G401 (cell line): ENCODE measurements at regions not wholly inside any gene's neighbourhood (a gene's known extent, or its start where the extent isn't known, plus 50 kb on each side); places are given as distances from the start of the nearest gene placed in this dataset.
"Not testable (repeated sequence)": the region's sequence is repeated elsewhere in the genome, so short reads cannot be mapped to it uniquely, and the experiment has no call there.

Experiments used
- DNase-seq: peaks from one replicate; pipeline ENCODE4 v3.0.0-alpha.2; 2015; ENCODE audit warnings: low spot score
- in situ Hi-C: cut with HindIII; loops from 2 replicates; pipeline ENCODE4 v1.10.0; 2016; ENCODE audit warnings: low sequenced_read_pairs, mixed read lengths

GRCh38 chr15:91356083-91356482 lies 256.0 kb downstream of the SV2B start:
- no peak for DNase-seq
- in situ Hi-C loops, result no loop called here

GRCh38 chr15:91357011-91357410 lies 257.0 kb downstream of the SV2B start:
- DNase-seq, result no peak
- in situ Hi-C loops, result no loop called here

DNA sequence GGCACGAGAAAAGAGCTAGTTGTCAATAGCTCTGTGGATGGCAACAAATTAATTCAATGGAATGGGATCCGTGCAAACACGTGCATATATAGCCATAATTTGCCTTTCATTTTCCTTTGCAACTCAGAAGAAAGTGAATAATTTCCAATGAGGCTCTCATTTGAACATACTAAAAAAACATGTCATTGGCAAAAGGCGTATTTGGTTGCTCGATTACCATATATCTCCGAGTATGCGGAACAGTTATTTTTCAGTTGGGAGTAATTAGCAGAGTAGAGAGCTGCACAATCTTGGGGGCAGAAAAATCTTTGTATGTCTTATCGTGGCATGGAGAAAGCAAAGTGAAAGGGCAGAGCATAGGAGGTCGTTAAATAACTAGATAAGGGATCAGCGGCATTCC lies 257.4 kb downstream of the SV2B start:
- in situ Hi-C loops, result no loop called here

GRCh38 chr15:91358405-91358804 lies 258.3 kb downstream of the SV2B start:
- in situ Hi-C loops, result no loop called here
- no peak for DNase-seq

More for the DNA sequence above, 257.4 kb downstream of the SV2B start:
- no peak for DNase-seq

DNA sequence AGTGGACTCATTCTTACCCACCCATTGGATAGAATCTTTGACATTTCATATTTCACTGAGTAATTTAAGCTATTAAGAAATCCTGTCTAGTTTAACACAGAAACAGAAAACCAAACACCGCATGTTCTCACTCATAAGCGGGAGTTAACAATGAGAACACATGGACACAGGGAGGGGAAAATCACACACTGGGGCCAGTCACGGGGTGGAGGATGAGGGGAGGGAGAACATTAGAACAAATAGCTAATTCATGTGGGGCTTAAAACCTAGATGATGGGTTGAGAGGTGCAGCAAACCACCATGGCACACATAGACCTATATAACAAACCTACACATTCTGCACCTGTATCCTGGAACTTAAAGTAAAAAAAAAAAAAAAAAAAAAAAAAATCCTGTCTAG lies 261.6 kb downstream of the SV2B start:
- in situ Hi-C loops, DNase-seq: not testable (repeated sequence)

DNA sequence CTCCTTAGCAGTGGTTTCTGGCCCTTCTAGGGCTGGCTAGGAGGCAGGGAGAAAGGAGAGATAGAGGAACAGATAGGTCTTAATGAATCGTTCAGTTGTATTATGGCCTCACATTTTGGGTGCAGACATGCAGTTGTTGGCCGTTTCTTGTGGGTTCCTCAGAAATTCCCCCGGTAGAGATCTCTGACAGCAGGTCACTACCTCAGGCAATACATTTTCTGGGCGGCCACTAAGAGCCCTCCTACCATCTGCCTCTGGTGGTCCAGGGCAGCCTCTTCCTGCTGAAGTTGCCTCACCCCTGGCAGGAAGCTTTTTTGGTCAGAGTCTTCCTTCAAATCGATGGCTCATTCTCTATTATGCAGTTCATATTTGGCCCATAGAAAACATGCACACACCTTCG lies 266.1 kb downstream of the SV2B start:
- DNase-seq, result no peak
- in situ Hi-C loops, result no loop called here

GRCh38 chr15:91368611-91369010 lies 268.6 kb downstream of the SV2B start:
- in situ Hi-C loops, result no loop called here
- DNase-seq, result no peak

DNA sequence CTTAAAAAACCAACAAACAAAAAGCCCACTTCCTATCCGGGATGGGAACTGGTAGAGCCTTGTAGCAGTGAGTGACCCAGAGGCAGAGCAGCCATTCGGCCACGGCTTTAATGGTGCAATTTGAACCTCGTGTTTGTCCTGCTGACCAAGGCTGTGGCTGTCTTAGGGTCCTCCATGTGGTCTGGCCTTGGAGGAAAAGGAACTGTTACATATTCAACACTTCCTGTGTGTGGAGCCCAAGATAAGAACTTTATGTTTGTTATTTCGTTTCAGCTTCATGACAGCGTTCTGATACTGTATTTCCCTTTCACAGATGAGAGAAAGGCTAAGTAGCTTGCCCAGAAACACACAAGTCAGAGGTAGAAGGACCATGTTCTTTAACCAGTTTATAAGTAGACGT lies 269.8 kb downstream of the SV2B start:
- in situ Hi-C loops, result no loop called here
- DNase-seq, result no peak

DNA sequence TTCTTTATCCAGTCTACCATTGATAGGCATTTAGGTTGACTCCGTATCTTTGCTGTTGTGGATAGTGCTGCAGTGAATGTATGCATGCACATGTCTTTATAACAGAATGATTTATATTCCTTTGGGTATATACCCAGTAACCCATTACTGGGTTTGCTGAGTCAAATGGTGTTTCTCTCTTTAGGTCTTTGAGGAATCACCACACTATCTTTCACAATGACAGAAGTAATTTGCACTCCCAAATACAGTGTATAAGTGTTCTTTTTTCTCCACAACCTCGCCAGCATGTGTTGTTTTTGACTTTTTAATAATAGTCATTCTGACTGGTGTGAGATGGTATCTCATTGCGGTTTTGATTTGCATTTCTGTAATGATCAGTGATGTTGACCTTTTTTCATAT lies 271.3 kb downstream of the SV2B start:
- DNase-seq, in situ Hi-C loops: not testable (repeated sequence)

DNA sequence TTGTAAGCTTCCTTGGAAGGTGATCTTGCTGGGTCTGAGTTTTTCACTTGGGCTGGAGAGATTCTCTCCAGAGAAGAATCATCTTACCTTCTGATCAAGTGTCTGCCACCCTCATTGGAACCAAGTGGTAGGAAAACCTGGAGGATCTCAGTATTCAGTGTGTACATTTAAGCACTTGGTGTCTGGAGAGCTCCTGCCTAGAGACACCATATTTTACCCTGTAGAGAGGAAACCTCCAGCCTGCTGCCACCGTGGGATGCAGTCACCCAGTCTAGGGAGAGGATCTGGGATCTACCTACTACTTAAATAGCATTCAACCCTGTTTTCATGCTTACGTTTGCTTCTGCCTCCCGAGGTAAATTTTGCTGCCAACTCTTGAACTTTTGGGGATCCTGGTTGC lies 274.3 kb downstream of the SV2B start:
- in situ Hi-C loops, result no loop called here
- DNase-seq, result no peak

- DNase-seq, result no peak
These were observed 276.0 kb downstream of the SV2B start for GRCh38 chr15:91376038-91376437.

DNA sequence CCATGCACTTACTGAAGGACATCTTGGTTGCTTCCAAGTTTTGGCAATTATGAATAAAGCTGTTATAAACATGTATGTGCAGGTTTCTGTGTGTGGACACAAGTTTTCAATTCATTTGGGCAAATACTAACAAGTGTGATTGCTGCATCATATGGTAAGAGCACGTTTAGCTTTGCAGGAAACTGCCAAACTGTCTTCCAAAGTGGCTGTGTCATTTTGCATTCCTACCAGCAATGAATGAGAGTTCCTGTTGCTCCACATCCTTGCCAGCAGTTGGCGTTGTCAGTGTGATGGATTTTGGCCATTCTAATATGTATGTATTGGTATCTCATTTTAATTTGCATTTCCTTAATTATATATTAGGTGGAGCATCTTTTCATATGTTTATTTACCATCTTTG lies 280.1 kb downstream of the SV2B start:
- no peak for DNase-seq
- in situ Hi-C loops, result no loop called here

More at GRCh38 chr15:91376038-91376437, 276.0 kb downstream of the SV2B start:
- in situ Hi-C loops, result no loop called here

- in situ Hi-C loops, result no loop called here
- DNase-seq, result no peak
These were observed 283.5 kb downstream of the SV2B start for GRCh38 chr15:91383532-91383931.

DNA sequence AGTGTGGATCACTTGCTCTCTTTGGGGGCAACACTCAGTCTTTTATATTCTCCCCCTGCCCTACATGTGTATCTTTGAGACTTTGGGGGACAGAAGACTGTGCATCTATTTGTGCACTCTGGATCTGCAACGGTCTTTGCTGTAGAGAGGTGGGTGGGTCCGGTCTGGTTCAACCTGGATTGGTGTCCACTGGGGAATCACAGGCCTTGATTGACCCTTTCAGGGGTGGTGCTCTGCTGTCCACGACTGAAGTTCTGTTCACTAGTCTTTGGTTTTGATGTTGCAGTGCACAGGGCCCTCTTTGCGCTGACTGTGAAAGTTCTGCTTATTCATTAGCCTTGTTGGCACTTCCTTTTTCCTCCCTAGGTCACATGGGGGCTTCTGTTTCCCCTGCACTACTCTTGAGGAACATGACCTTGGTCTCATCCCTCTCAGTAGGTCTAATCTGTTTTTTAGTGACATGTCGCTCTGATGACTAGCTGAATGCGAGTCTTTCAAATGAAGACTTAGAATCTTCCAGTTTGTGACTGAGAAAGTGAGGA lies 284.2 kb downstream of the SV2B start:
- no peak for DNase-seq
- in situ Hi-C loops, result no loop called here

- in situ Hi-C loops, result no loop called here
- DNase-seq, result no peak
These were observed 285.3 kb downstream of the SV2B start for GRCh38 chr15:91385311-91385710.

DNA sequence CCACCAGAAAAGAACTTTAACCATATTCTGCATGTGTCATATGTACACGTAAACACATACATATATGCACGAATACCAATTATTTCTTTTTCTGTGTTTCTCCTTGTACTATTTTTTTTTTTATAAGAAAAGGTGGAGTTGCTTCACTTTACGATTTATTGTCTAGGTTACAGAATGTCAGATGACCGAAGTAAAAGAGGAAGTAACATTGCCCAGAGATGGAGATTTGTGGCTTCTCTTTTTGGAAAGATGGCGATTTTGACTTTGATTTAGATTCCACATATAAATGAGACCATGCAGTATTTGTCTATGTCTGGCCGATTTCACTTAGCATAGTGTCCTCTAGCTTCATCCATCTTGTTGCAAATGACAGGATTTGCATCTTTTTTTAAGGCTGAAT lies 293.1 kb downstream of the SV2B start:
- DNase-seq, result no peak
- in situ Hi-C loops, result no loop called here

DNA sequence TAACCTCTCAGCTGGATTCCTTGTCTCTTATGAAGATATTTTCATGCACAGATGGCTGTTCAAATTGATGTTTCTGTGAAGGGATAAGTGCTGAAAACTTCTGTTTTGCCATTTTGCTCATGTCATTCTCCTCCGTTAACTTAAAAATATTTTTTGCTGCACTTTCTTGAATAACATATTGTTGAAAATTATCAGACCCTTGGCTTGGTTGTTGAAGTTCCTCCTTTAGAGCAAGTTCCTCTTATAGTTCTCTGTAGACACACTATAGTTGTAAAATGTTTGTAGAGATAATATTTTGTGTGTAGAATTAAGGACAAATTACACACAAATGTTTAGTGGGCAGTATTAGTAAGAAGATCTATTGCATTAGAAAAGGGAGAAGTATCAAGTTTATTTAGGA lies 300.4 kb downstream of the SV2B start:
- in situ Hi-C loops, result no loop called here
- no peak for DNase-seq

DNA sequence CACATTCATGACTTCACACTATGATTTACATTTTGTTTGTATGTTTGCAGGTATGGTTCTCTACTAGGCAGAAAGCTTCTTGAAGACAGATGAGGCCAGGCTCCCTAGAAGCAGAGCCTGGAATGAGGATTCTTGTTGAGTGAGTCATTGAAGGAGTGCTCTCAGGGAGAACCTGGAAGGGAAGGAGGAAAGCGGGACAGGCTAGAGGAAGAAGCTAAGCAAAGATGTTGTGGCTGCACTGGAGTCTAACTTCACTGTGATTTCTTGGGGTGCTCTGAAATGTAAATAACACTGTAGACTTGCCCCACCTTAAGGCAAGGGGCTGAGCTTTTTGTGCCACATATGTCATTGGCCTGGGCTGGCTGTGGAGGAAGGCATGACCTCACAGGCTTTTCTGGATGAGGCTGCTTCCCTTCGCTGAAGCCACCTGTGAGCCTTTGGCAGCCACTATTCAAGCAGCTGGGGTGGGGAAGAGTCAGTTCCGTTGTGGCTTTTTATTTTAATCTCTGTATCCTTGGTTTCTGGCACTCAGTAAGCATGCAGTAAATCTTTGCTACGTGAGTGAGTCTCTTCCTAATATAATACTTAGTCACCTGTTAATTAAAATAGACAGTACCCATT lies 307.3 kb downstream of the SV2B start:
- in situ Hi-C loops, result no loop called here
- peak; percentile 96 for DNase-seq

GRCh38 chr15:91408476-91409076 lies 308.5 kb downstream of the SV2B start:
- DNase-seq, result peak; percentile 85
- in situ Hi-C loops, result no loop called here

DNA sequence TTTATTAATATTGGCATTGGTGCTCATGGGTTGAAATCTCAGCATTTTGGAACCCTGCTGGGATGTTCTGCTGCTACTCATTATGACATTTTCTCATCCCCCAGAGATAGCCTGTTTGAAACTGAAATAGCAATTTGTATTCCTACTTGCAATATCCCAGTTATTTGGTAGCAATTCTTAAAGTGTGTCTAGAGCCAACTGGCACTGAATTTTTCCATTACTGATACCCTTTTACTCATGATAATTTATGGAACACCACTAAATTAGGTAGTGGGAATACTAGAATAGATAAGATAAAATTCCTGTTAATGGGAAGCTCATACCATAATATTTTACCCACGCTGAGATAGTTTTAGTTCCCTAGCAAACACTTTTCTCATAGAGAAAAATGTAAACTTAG lies 309.3 kb downstream of the SV2B start:
- in situ Hi-C loops, result no loop called here
- peak; percentile 46 for DNase-seq

- DNase-seq, result no peak
- in situ Hi-C loops, result no loop called here
These were observed 311.5 kb downstream of the SV2B start for GRCh38 chr15:91411586-91411985.
